ENCODE measurements at regions not wholly inside any gene's neighbourhood (a gene's known extent, or its start where the extent isn't known, plus 50 kb on each side); places are given as distances from the start of the nearest gene placed in this dataset.
"Not testable (repeated sequence)": the region's sequence is repeated elsewhere in the genome, so short reads cannot be mapped to it uniquely, and the experiment has no call there.

DNA sequence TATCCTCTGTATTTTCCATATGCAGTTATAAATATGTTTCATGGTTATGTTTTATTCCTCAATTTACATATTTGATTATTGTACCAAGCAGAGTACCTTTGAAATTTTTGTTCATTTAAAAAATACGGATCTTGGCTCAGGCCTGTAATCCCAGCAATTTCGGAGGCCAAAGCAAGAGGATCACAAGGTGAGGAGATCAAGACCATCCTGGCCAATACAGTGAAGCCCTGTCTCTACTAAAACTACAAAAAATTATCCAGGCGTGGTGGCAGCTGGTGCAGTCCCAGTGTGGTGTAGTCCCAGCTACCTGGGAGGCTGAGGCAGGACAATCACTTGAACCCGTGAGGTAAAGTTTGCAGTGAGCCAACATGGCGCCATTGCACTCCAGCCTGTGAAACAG is 251.2 kb upstream of the TPTE start:
- DNase-seq: peak; percentile 5

DNA sequence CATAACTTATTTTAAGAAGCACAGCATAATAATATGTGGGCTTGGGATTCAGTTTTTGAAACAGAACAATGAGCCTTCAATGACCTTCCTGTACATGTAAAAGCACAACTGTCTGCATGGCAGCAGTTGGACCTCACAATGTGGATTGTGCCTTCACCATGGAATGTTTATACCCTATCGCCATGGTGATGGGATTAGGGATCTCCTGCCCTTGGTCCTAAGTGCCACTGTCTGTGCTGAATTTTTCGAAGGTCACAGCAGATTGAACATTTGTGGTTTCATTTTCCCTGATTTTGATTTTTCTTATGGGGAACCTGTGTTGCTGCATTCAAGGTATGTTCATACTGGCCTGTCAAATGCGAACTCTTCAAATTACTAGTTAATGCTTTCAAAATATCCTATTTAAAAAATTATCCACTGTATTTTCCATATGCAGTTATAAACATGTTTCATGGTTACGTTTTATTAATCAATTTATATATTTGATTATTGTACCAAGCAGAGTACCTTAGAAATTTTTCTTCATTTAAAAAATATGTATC is 249.6 kb upstream of the TPTE start:
- not testable (repeated sequence) for DNase-seq

DNA sequence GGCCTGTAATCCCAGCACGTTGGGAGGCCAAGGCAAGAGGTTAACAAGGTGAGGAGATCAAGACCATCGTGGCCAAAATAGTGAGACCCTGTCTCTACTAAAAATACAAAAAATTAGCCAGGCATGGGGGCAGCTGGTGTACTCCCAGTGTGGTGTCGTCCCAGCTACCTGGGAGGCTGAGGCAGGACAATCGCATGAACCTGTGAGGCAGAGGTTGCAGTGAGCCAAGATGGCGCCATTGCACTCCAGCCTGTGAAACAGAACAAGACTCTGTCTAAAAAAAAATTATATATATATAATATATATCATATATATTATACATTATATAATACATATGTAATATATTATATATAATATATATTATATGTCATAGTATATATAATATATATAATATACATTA is 249.2 kb upstream of the TPTE start:
- peak; percentile 1 for DNase-seq

DNA sequence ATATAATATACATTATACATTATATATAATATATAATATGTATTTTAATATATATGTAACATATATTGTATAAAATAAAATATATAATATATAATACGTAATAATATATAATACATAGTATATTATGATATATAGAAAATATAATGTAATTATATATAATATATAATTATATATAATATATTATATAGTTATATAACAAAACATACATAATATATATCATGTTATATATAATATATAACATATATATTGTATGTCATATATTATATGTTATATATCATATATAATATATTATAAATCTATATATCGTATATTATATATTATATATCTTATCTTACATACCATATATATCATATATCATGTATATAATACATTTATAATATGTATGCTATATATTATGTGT is 248.2 kb upstream of the TPTE start:
- DNase-seq: no peak

DNA sequence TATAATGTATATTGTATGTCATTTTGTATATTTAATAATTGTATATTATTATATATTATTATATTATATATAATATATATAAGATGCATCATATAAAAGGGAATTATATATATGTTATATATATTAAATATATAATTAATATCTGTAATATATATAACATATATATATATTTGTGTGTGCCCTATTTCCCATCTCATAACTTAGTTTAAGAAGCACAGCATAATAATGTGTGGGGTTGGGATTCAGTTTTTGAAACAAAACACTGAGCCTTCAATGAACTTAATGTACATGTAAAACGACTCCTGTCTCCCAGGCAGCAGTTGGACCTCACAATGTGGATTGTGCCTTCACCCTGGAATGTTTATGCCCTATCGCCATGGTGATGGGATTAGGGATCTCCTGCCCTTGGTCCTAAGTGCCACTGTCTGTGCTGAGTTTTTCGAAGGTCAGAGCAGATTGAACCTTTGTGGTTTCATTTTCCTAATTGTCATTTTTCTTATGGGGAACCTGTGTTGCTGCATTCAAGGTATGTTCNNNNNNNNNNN is 247.5 kb upstream of the TPTE start:
- DNase-seq: not testable (repeated sequence)

Data from inflammatory macrophage treated with lipopolysaccharide for 4 hours (primary cell).